ENCODE measurements at regions not wholly inside any gene's neighbourhood (a gene's known extent, or its start where the extent isn't known, plus 50 kb on each side); places are given as distances from the start of the nearest gene placed in this dataset.

GRCh38 chr3:176505878-176506621, 691.2 kb downstream of the TBL1XR1 start:
- Histone ChIP-seq H3K4me3 (replicated peaks in 1 of 3; ENCODE audit: insufficient read depth in 1 of 3, low read depth in 2 of 3, low read length in 3 of 3) (no peak overlapping the region), H3K27me3 (ENCODE audit: control insufficient read depth in 1 of 2, insufficient read depth in 2 of 2, low read length in 2 of 2) (no peaks in the 10 kb centered on the region), H3K36me3 (replicated peaks in 1 of 2; ENCODE audit: control insufficient read depth in 1 of 2, insufficient read depth in 2 of 2, low read length in 2 of 2) (no peaks in the 10 kb centered on the region), H3K4me1 (ENCODE audit: insufficient read depth, low read length) (no peaks in the 10 kb centered on the region), H3K4me2 (ENCODE audit: low read depth, low read length) (no peak overlapping the region), H2AFZ (ENCODE audit: low read length) (no peak overlapping the region), H3K9ac (ENCODE audit: insufficient read depth, low read depth, low read length) (no peak overlapping the region), H3K9me3 (ENCODE audit: low read length) (no peaks in the 10 kb centered on the region), H4K20me1 (ENCODE audit: insufficient read depth, low read length) (no peaks in the 10 kb centered on the region), H3K79me2 (ENCODE audit: insufficient read depth, low read length) (no peaks in the 10 kb centered on the region), H3K27ac (ENCODE audit: extremely low read length, insufficient read depth, low read length) (no peak overlapping the region)
- TF ChIP-seq, protein P1, sequence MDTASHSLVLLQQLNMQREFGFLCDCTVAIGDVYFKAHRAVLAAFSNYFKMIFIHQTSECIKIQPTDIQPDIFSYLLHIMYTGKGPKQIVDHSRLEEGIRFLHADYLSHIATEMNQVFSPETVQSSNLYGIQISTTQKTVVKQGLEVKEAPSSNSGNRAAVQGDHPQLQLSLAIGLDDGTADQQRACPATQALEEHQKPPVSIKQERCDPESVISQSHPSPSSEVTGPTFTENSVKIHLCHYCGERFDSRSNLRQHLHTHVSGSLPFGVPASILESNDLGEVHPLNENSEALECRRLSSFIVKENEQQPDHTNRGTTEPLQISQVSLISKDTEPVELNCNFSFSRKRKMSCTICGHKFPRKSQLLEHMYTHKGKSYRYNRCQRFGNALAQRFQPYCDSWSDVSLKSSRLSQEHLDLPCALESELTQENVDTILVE (CRISPR knock-in tag; IDR thresholded peaks at IDR 0.05): no peak
- TF ChIP-seq TBL1XR1 (IDR thresholded peaks at IDR 0.05; ENCODE audit: borderline replicate concordance, low read length, partially characterized antibody): no peak
- TF ChIP-seq MEIS1 (CRISPR knock-in tag; IDR thresholded peaks at IDR 0.05; ENCODE audit: borderline replicate concordance): no peak
- TF ChIP-seq HOXD1 (CRISPR knock-in tag; IDR thresholded peaks at IDR 0.05): no peak
- no peak for TF ChIP-seq HDAC2 (CRISPR knock-in tag; IDR thresholded peaks at IDR 0.05)
- TF ChIP-seq KLF15 (CRISPR knock-in tag; IDR thresholded peaks at IDR 0.05; ENCODE audit: borderline replicate concordance): no peak
- no peak for TF ChIP-seq NCOA5 (CRISPR knock-in tag; IDR thresholded peaks at IDR 0.05)
- no peak for TF ChIP-seq AHDC1 (CRISPR knock-in tag; IDR thresholded peaks at IDR 0.05; ENCODE audit: borderline replicate concordance)
- TF ChIP-seq TARDBP (CRISPR knock-in tag; IDR thresholded peaks at IDR 0.05): no peak
- no peak for TF ChIP-seq MIER2 (CRISPR knock-in tag; IDR thresholded peaks at IDR 0.05)
- TF ChIP-seq ZNF549 (CRISPR knock-in tag; IDR thresholded peaks at IDR 0.05): no peak
- no peak for TF ChIP-seq FOXA3 (CRISPR knock-in tag; IDR thresholded peaks at IDR 0.05)
- TF ChIP-seq, protein P2, sequence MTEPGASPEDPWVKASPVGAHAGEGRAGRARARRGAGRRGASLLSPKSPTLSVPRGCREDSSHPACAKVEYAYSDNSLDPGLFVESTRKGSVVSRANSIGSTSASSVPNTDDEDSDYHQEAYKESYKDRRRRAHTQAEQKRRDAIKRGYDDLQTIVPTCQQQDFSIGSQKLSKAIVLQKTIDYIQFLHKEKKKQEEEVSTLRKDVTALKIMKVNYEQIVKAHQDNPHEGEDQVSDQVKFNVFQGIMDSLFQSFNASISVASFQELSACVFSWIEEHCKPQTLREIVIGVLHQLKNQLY (CRISPR knock-in tag; IDR thresholded peaks at IDR 0.05): no peak
- TF ChIP-seq TAF1 (CRISPR knock-in tag; IDR thresholded peaks at IDR 0.05): no peak
- no peak for TF ChIP-seq IRX3 (CRISPR knock-in tag; IDR thresholded peaks at IDR 0.05; ENCODE audit: borderline replicate concordance, low read depth)
- no peak for TF ChIP-seq ZBTB8A (CRISPR knock-in tag; IDR thresholded peaks at IDR 0.05; ENCODE audit: borderline replicate concordance, low read depth)
- no peak for TF ChIP-seq GLI4 (CRISPR knock-in tag; IDR thresholded peaks at IDR 0.05; ENCODE audit: borderline replicate concordance)
- POLR2A ChIA-PET: no interaction called here
- in situ Hi-C loops (cut with HindIII; ENCODE audit: extremely low pct_ligation_motif_present, low pct_unique_long_range_greater_than_20kb) (loop anchor here (25.0 kb wide), 2 partner anchors 931 to 1281 kb away; no protein-coding TSS in a partner anchor), intact Hi-C loops (cut with micrococcal nuclease; ENCODE audit: unreplicated experiment) (no loop called here)
- no TSS peak for BruUV-seq (replicated peaks)
- no peak for FAIRE-seq
- CTCF ChIA-PET (ENCODE audit: low intra/inter-chr PET ratio, low total read pairs): no interaction called here
- WGBS (ENCODE audit: low lambda C conversion rate): 11% methylated on average over 6 of the region's 9 CpGs
- ATAC-seq: no peak
- DNase-seq (ENCODE audit: low spot score): no peak
